K562 (cell line): ENCODE measurements at regions not wholly inside any gene's neighbourhood (a gene's known extent, or its start where the extent isn't known, plus 50 kb on each side); places are given as distances from the start of the nearest gene placed in this dataset.

Experiments
- ATAC-seq: fragments of 200-7000 bp; cut with Tn5 transposase; 3 replicates; pipeline ENCODE4 v1.9.1; 2020; ENCODE audit warnings: moderate library complexity
- BruUV-seq: library from RNA; stranded (reverse); fragments of 400-500 nt; replicated peaks from 2 replicates; lab custom pipeline; 2021; lab: Mats Ljungman, UMichigan
- CTCF ChIA-PET: fragments of 300-600 bp; formaldehyde crosslinking; extraction: SDS; loops from one replicate; lab custom pipeline; 2021; ENCODE audit warnings: low intra/inter-chr PET ratio; lab: Yijun Ruan, JAX
- POLR2A ChIA-PET: fragments of 300-600, 350-650 bp; sonication (Branson Sonifier 250); formaldehyde crosslinking; extraction: SDS; loops from one replicate; lab custom pipeline; 2021; ENCODE audit warnings: antibody characterized with exemption, inconsistent platforms; lab: Yijun Ruan, JAX
- DNase-seq, 4 experiments: peaks; one replicate each; pipeline versions ENCODE4 v3.0.0 to v3.0.0-alpha.2; 2011 to 2018; ENCODE audit warnings: low spot score in 3 of 4, mixed read lengths in 3 of 4; ENCODE audit errors: extremely low read depth in 1 of 4
- FAIRE-seq: peaks from 2 replicates; lab custom pipeline; 2011; peaks lifted over from hg19 to GRCh38; lab: Jason Lieb, UNC
- H2AFZ ChIP-seq: 2 replicates; pipeline ENCODE4 v1.6.0; 2011; ENCODE audit warnings: low read depth, low read length, control low read depth, inconsistent platforms
- H3K27ac ChIP-seq: fragments of 200-600 bp; 3 replicates; pipeline ENCODE4 v1.8.0; 2011; ENCODE audit warnings: low read depth, mild to moderate bottlenecking, control low read depth, inconsistent platforms, low read length, moderate library complexity, mixed read lengths; ENCODE audit errors: extremely low read depth
- H3K27me3 ChIP-seq, 2 experiments: fragments of 300-600 bp in 1 of 2; 2 replicates in 1 of 2; 3 replicates in 1 of 2; pipeline versions ENCODE4 v1.6.0 to v1.8.0; 2011; ENCODE audit warnings: inconsistent platforms in 2 of 2, low read length in 2 of 2, mild to moderate bottlenecking in 1 of 2, mixed read lengths in 1 of 2, moderate library complexity in 1 of 2; ENCODE audit not compliant: control insufficient read depth in 2 of 2, insufficient read depth in 2 of 2
- H3K36me3 ChIP-seq: fragments of 300-600 bp; 3 replicates; pipeline ENCODE4 v1.8.0; 2011; ENCODE audit warnings: mild to moderate bottlenecking, low read length, inconsistent platforms; ENCODE audit not compliant: control insufficient read depth, insufficient read depth
- H3K4me1 ChIP-seq, 2 experiments: fragments of 200-600 bp in 1 of 2; replicated peaks in 1 of 2; 2 replicates in 1 of 2; 3 replicates in 1 of 2; pipeline versions ENCODE4 v1.5.1 to v1.8.0; 2011; ENCODE audit warnings: inconsistent platforms in 2 of 2, low read length in 2 of 2, mild to moderate bottlenecking in 1 of 2, mixed read lengths in 1 of 2, moderate library complexity in 1 of 2; ENCODE audit not compliant: control insufficient read depth in 2 of 2, insufficient read depth in 2 of 2
- H3K4me2 ChIP-seq: 2 replicates; pipeline ENCODE4 v1.6.1; 2011; ENCODE audit warnings: low read length, control low read depth, inconsistent platforms, mixed read lengths; ENCODE audit not compliant: insufficient read depth
- H3K4me3 ChIP-seq: fragments of 200-600 bp; sonication (generic), shearing (Covaris generic); 2 replicates; pipeline ENCODE4 v1.5.1; 2016; ENCODE audit warnings: control low read depth, inconsistent platforms
- H3K79me2 ChIP-seq: fragments of 200-600 bp; 3 replicates; pipeline ENCODE4 v1.8.0; 2011; ENCODE audit warnings: low read length, inconsistent platforms; ENCODE audit not compliant: control insufficient read depth, insufficient read depth
- H3K9ac ChIP-seq, 2 experiments: 2 replicates each; pipeline versions ENCODE4 v1.6.0 to v1.6.1; 2011; ENCODE audit warnings: low read depth in 2 of 2, low read length in 2 of 2, control low read depth in 1 of 2, inconsistent platforms in 1 of 2, mild to moderate bottlenecking in 1 of 2, mixed read lengths in 1 of 2; ENCODE audit not compliant: insufficient read depth in 1 of 2
- H3K9me1 ChIP-seq: one replicate; pipeline ENCODE4 v1.6.0; 2011; ENCODE audit warnings: inconsistent platforms, mild to moderate bottlenecking, low read length, moderate library complexity; ENCODE audit not compliant: control insufficient read depth, insufficient read depth
- H3K9me3 ChIP-seq: replicated peaks from 2 replicates; pipeline ENCODE4 v1.5.1; 2011; ENCODE audit warnings: low read depth, low read length, inconsistent platforms; ENCODE audit not compliant: control insufficient read depth, insufficient read depth
- H4K20me1 ChIP-seq: replicated peaks from 2 replicates; pipeline ENCODE4 v1.6.1; 2011; ENCODE audit warnings: low read length, inconsistent platforms, mixed read lengths; ENCODE audit not compliant: control insufficient read depth, insufficient read depth
- ARHGAP35 ChIP-seq: fragments of 450-650 bp; IDR thresholded peaks from 2 replicates; pipeline ENCODE4 v1.6.1; 2018; ENCODE audit not compliant: partially characterized antibody
- ARNT ChIP-seq, 2 experiments: fragments of 450-650 bp; IDR thresholded peaks; 2 replicates each; pipeline ENCODE4 v1.6.1; 2016; ENCODE audit warnings: mild to moderate bottlenecking in 1 of 2
- BRF1 ChIP-seq: IDR thresholded peaks from 3 replicates; pipeline ENCODE4 v1.6.1; 2011; ENCODE audit warnings: borderline replicate concordance, mild to moderate bottlenecking; ENCODE audit not compliant: insufficient read length; ENCODE audit errors: extremely low read depth
- CGGBP1 ChIP-seq: fragments of 250-450 bp; sonication (Bioruptor Pico); IDR thresholded peaks from 2 replicates; pipeline ENCODE4 v1.9.0; 2021; ENCODE audit warnings: mild to moderate bottlenecking
- CREB3L1 ChIP-seq: fragments of 450-650 bp; IDR thresholded peaks from 2 replicates; pipeline ENCODE4 v1.6.1; 2014; ENCODE audit warnings: low read depth, mild to moderate bottlenecking, moderate library complexity, borderline replicate concordance
- DMBX1 ChIP-seq: fragments of 250-450 bp; sonication (Bioruptor Pico); IDR thresholded peaks from 2 replicates; pipeline ENCODE4 v1.8.0; 2022; ENCODE audit warnings: inconsistent platforms, mild to moderate bottlenecking, moderate library complexity, borderline replicate concordance
- GABPB2 ChIP-seq: fragments of 250-450 bp; sonication (Bioruptor Pico); conservative IDR thresholded peaks from 2 replicates; pipeline ENCODE4 v1.5.1; 2021; ENCODE audit warnings: mild to moderate bottlenecking
- MAX ChIP-seq: sonication (generic); formaldehyde crosslinking; IDR thresholded peaks from 2 replicates; pipeline ENCODE4 v1.9.0; 2022; ENCODE audit warnings: mild to moderate bottlenecking, missing genetic modification reagents
- PRMT5 ChIP-seq: sonication (generic); formaldehyde crosslinking; IDR thresholded peaks from 2 replicates; pipeline ENCODE4 v1.5.0; 2020; ENCODE audit warnings: missing genetic modification reagents
- SMAD3 ChIP-seq: fragments of 450-650 bp; formaldehyde crosslinking; conservative IDR thresholded peaks from 2 replicates; pipeline ENCODE4 v1.4.0; 2020; ENCODE audit warnings: mild to moderate bottlenecking
- SMARCA4 ChIP-seq: fragments of 450-650 bp; IDR thresholded peaks from 2 replicates; pipeline ENCODE4 v1.6.1; 2016
- SREBF1 ChIP-seq: fragments of 150-350 bp; IDR thresholded peaks from 2 replicates; pipeline ENCODE4 v1.6.1; 2014; ENCODE audit warnings: antibody characterized with exemption, low read depth, low read length, borderline replicate concordance
- U2AF1 ChIP-seq: fragments of 200-400 bp; formaldehyde crosslinking; optimal IDR thresholded peaks from 2 replicates; pipeline ENCODE3; 2017; ENCODE audit warnings: mild to moderate bottlenecking, low read depth, low read length, moderate library complexity
- ZBTB17 ChIP-seq: fragments of 450-650 bp; formaldehyde crosslinking; IDR thresholded peaks from 2 replicates; pipeline ENCODE4 v1.4.0; 2020; ENCODE audit warnings: mild to moderate bottlenecking
- ZNF184 ChIP-seq: sonication (generic); formaldehyde crosslinking; IDR thresholded peaks from 2 replicates; pipeline ENCODE4 v1.5.0; 2020; ENCODE audit warnings: missing genetic modification reagents
- ZNF212 ChIP-seq: fragments of 450-650 bp; formaldehyde crosslinking; IDR thresholded peaks from 2 replicates; pipeline ENCODE4 v1.4.0; 2020; ENCODE audit warnings: mild to moderate bottlenecking
- ZNF764 ChIP-seq: fragments of 250-450 bp; sonication (Bioruptor Pico); IDR thresholded peaks from 2 replicates; pipeline ENCODE4 v1.4.0; 2020; ENCODE audit warnings: low read depth, mild to moderate bottlenecking, moderate library complexity
- WGBS: fragments of 100-300 bp; shearing (Covaris generic); methylation state at CpG from one replicate; pipeline ENCODE4 v1.1.6; 2016; ENCODE audit warnings: low coverage, mixed read lengths; ENCODE audit not compliant: insufficient coverage; ENCODE audit errors: missing lambda C conversion rate; 5-methylcytosine and 5-hydroxymethylcytosine counted together
- in situ Hi-C: fragments of 300-500 bp; cut with MboI; formaldehyde crosslinking; loops from 4 replicates; pipeline ENCODE4 v1.15.0; 2018; ENCODE audit warnings: inconsistent platforms, mixed read lengths
- intact Hi-C: fragments of 100-400 bp; cut with micrococcal nuclease; formaldehyde crosslinking; loops from 2 replicates; pipeline ENCODE4 v1.14.2; 2022

- no peak overlapping the region for H3K9ac ChIP-seq
- 0% methylated on average over 1 of the region's 1 CpG for WGBS
- no peak overlapping the region for H3K4me3 ChIP-seq
- FAIRE-seq = no peak
- no peak overlapping the region for H2AFZ ChIP-seq
- H3K4me1 ChIP-seq = no peaks in the 10 kb centered on the region
- no peak for ATAC-seq
- in situ Hi-C loops = no loop called here
- CTCF ChIA-PET = no interaction called here
- POLR2A ChIA-PET = no interaction called here
- no peaks in the 10 kb centered on the region for H4K20me1 ChIP-seq
- DNase-seq = no peak
- intact Hi-C loops = no loop called here
- no peak overlapping the region for H3K27ac ChIP-seq
- BruUV-seq = no TSS peak
- no peaks in the 10 kb centered on the region for H3K9me1 ChIP-seq
- no peak overlapping the region for H3K4me2 ChIP-seq
- H3K36me3 ChIP-seq = no peaks in the 10 kb centered on the region
- H3K27me3 ChIP-seq = no peaks in the 10 kb centered on the region
- no peaks in the 10 kb centered on the region for H3K79me2 ChIP-seq
- no peaks in the 10 kb centered on the region; the same call in 1 of the 2 replicates for H3K9me3 ChIP-seq
- TF ChIP-seq DMBX1 (CRISPR knock-in tag) (no peak), GABPB2 (CRISPR knock-in tag) (no peak), ZBTB17 (CRISPR knock-in tag) (no peak), ZNF212 (CRISPR knock-in tag) (no peak), ARNT (IDR thresholded peaks at IDR 0.05) (no peak), ARHGAP35 (no peak), SMAD3 (CRISPR knock-in tag) (no peak), ZNF764 (CRISPR knock-in tag) (no peak), ZNF184 (no peak), BRF1 (no peak), SREBF1 (no peak), PRMT5 (no peak), MAX (no peak), SMARCA4 (no peak), CGGBP1 (CRISPR knock-in tag) (no peak), U2AF1 (no peak), CREB3L1 (no peak)
- TF ChIP-seq, all 486 proteins: peak for 0
These were observed 956.2 kb downstream of the DSC3 start for GRCh38 chr18:30086351-30086750.
